ENCODE measurements at regions not wholly inside any gene's neighbourhood (a gene's known extent, or its start where the extent isn't known, plus 50 kb on each side); places are given as distances from the start of the nearest gene placed in this dataset.

DNA sequence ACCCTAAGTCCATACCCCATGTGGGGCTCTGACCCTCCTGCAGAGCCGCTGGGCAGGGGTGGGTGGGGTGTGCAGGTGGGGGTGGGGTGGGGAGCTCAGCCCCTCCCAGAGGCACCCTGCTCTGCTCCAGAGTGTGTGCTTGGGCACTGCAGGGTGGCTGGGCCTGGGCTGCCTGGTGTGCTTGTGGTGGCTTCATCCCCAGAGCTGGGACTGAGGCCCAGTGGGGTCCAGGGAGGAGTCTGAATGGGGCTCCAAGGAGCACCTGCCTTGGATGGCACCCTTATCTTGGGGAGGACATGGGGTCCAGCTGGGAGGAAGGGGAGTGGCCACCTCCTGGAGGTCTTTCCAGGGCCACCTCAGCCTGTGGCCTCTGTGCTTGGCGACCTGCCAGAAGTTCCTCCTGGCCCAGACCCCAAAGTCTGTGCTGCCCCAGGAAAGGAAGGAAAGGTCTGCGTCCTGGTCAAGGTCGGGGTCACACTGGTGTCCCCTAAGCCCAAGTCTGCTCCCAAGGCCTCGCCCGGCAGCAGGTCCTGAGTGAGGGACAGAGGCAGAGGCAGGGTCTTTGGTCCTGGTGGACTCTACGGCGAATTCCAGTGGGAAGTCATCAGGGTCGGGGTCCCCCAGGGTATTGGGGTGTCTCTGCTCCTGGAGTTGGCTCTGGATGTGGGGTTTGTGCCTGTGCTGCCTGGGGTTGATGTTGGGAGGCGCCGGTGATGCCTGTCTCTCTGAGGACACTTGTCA, 373.4 kb downstream of the TMEM121 start:
- FAIRE-seq (no peak), DNase-seq (ENCODE audit: low read depth in 1 of 2, low spot score in 1 of 2) (no peak)
- POLR2A ChIA-PET, result no interaction called here

DNA sequence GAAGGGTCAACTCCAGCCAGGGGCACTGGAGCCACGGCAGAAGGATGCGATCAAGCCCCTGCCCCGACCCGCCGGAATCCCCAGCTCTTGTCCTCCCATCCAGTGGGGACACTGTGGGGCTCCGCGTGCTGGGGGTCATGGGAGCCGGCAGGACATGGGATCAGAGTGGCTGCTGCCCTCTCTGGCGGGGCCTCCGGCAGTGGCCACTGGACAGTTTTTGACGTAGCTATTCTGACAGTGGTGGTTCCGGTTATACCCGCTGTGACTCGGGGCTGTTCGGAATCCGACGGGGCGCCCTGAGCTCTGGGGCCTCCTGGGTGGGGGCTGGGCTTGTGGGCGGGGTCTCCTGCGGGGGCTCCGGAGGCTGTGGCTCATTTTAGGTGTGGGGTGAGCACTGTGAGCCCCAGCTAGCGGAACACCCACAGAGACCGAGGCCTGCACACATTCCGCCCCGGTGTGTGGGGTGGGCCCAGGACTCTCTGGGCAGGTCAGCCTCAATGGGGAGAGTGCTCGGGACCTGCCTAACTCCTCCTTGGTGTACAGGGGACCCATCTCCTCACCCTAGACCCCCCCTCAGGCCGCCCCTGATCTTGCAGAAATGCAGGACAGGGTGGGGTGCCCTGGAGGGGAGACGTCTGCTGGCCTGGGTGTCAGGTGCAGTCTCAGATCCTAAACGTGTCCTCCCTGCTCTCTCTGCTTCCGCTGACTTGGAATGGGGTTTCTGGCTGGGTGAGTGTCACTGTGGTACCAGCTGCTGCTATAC, 374.2 kb downstream of the TMEM121 start:
- ATAC-seq, result no peak
- TF ChIP-seq HDAC2 (IDR thresholded peaks at IDR 0.05) (no peak), FOSB (CRISPR knock-in tag; IDR thresholded peaks at IDR 0.05) (no peak)
- TF ChIP-seq, protein P1, sequence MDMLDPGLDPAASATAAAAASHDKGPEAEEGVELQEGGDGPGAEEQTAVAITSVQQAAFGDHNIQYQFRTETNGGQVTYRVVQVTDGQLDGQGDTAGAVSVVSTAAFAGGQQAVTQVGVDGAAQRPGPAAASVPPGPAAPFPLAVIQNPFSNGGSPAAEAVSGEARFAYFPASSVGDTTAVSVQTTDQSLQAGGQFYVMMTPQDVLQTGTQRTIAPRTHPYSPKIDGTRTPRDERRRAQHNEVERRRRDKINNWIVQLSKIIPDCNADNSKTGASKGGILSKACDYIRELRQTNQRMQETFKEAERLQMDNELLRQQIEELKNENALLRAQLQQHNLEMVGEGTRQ (IDR thresholded peaks at IDR 0.05), result no peak
- TF ChIP-seq, protein P2, sequence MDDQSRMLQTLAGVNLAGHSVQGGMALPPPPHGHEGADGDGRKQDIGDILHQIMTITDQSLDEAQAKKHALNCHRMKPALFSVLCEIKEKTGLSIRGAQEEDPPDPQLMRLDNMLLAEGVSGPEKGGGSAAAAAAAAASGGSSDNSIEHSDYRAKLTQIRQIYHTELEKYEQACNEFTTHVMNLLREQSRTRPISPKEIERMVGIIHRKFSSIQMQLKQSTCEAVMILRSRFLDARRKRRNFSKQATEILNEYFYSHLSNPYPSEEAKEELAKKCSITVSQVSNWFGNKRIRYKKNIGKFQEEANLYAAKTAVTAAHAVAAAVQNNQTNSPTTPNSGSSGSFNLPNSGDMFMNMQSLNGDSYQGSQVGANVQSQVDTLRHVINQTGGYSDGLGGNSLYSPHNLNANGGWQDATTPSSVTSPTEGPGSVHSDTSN (IDR thresholded peaks at IDR 0.05), result no peak
- H3K4me2 ChIP-seq, result no peak overlapping the region
- ChIA-PET POLR2A (no interaction called here), CTCF (no interaction called here)
- no peaks in the 10 kb centered on the region for H3K4me1 ChIP-seq
- FAIRE-seq, result no peak
- H3K9me3 ChIP-seq, result peaks cover 3% of the 10 kb centered on the region; the same call in 1 of the 3 replicates
- 47% methylated on average over 13 of the region's 30 CpGs for WGBS (ENCODE audit: missing lambda C conversion rate)
- no peak for DNase-seq (ENCODE audit: low read depth in 1 of 2, low spot score in 1 of 2)
- no peak overlapping the region for H3K27ac ChIP-seq
- no peak overlapping the region for H3K4me3 ChIP-seq

More for the DNA sequence above, 373.4 kb downstream of the TMEM121 start:
- no peak overlapping the region for H3K4me2 ChIP-seq
- no peaks in the 10 kb centered on the region for H3K4me1 ChIP-seq
- H3K27ac ChIP-seq, result no peak overlapping the region
- CTCF ChIA-PET, result interaction anchor here (0.6 kb wide), 1 partner anchor 242 kb away, joined by 3 read pairs; no protein-coding TSS in a partner anchor
- TF ChIP-seq RNF2 (IDR thresholded peaks at IDR 0.05; ENCODE audit: borderline replicate concordance, low read depth) (no peak), CBX2 (IDR thresholded peaks at IDR 0.05; ENCODE audit: borderline replicate concordance, low read depth) (no peak), ZNF302 (CRISPR knock-in tag; IDR thresholded peaks at IDR 0.05) (no peak), HDAC2 (IDR thresholded peaks at IDR 0.05) (no peak), ZFP36 (IDR thresholded peaks at IDR 0.05; ENCODE audit: borderline replicate concordance, partially characterized antibody) (no peak), SMC3 (IDR thresholded peaks at IDR 0.05) (no peak), POLR2AphosphoS2 (conservative IDR thresholded peaks at IDR 0.05; ENCODE audit: low read length) (no peak), BHLHE40 (IDR thresholded peaks at IDR 0.05; ENCODE audit: low read depth, low read length) (no peak), GATA3 (IDR thresholded peaks at IDR 0.05; ENCODE audit: borderline replicate concordance) (no peak), CHD2 (IDR thresholded peaks at IDR 0.05; ENCODE audit: low read length, partially characterized antibody) (no peak)
- TF ChIP-seq, protein P3, sequence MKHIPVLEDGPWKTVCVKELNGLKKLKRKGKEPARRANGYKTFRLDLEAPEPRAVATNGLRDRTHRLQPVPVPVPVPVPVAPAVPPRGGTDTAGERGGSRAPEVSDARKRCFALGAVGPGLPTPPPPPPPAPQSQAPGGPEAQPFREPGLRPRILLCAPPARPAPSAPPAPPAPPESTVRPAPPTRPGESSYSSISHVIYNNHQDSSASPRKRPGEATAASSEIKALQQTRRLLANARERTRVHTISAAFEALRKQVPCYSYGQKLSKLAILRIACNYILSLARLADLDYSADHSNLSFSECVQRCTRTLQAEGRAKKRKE (CRISPR knock-in tag; IDR thresholded peaks at IDR 0.05; ENCODE audit: low read depth), result no peak
- TF ChIP-seq, protein P4, sequence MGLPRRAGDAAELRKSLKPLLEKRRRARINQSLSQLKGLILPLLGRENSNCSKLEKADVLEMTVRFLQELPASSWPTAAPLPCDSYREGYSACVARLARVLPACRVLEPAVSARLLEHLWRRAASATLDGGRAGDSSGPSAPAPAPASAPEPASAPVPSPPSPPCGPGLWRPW (IDR thresholded peaks at IDR 0.05), result no peak
- TF ChIP-seq, protein P5, sequence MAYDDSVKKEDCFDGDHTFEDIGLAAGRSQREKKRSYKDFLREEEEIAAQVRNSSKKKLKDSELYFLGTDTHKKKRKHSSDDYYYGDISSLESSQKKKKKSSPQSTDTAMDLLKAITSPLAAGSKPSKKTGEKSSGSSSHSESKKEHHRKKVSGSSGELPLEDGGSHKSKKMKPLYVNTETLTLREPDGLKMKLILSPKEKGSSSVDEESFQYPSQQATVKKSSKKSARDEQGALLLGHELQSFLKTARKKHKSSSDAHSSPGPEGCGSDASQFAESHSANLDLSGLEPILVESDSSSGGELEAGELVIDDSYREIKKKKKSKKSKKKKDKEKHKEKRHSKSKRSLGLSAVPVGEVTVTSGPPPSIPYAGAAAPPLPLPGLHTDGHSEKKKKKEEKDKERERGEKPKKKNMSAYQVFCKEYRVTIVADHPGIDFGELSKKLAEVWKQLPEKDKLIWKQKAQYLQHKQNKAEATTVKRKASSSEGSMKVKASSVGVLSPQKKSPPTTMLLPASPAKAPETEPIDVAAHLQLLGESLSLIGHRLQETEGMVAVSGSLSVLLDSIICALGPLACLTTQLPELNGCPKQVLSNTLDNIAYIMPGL (CRISPR knock-in tag; IDR thresholded peaks at IDR 0.05; ENCODE audit: borderline replicate concordance), result no peak
- H3K9me3 ChIP-seq, result peaks cover 3% of the 10 kb centered on the region; the same call in 1 of the 3 replicates
- H3K4me3 ChIP-seq, result no peak overlapping the region
- WGBS (ENCODE audit: missing lambda C conversion rate), result 41% methylated on average over 8 of the region's 11 CpGs
- ATAC-seq, result no peak
